NCI-H1105 (cell line): ENCODE measurements at regions not wholly inside any gene's neighbourhood (a gene's known extent, or its start where the extent isn't known, plus 50 kb on each side); places are given as distances from the start of the nearest gene placed in this dataset.
"Not testable (repeated sequence)": the region's sequence is repeated elsewhere in the genome, so short reads cannot be mapped to it uniquely, and the experiment has no call there.

Experiments
- DNase-seq: peaks from one replicate; lab custom pipeline; 2025; lab: John Stamatoyannopoulos, UW

GRCh38 chr15:57881361-57881760 lies 174.8 kb downstream of the POLR2M start:
- DNase-seq, result no peak

GRCh38 chr15:57881972-57882371 lies 175.5 kb downstream of the POLR2M start:
- DNase-seq, result no peak

- DNase-seq, result no peak
Observed at GRCh38 chr15:57883701-57884100, 177.2 kb downstream of the POLR2M start.

GRCh38 chr15:57884936-57885335 lies 178.4 kb downstream of the POLR2M start:
- DNase-seq, result no peak

- no peak for DNase-seq
Observed at GRCh38 chr15:57885435-57885834, 178.9 kb downstream of the POLR2M start.

- no peak for DNase-seq
Observed at GRCh38 chr15:57887825-57888224, 177.7 kb downstream of the ALDH1A2 start.

GRCh38 chr15:57890351-57890750 lies 175.2 kb downstream of the ALDH1A2 start:
- no peak for DNase-seq

GRCh38 chr15:57890878-57891277 lies 174.6 kb downstream of the ALDH1A2 start:
- no peak for DNase-seq

GRCh38 chr15:57892181-57892580 lies 173.3 kb downstream of the ALDH1A2 start:
- no peak for DNase-seq

GRCh38 chr15:57893040-57893439 lies 172.5 kb downstream of the ALDH1A2 start:
- DNase-seq, result no peak

GRCh38 chr15:57895291-57895690 lies 170.2 kb downstream of the ALDH1A2 start:
- no peak for DNase-seq

GRCh38 chr15:57896114-57896513 lies 169.4 kb downstream of the ALDH1A2 start:
- no peak for DNase-seq

GRCh38 chr15:57896899-57897298 lies 168.6 kb downstream of the ALDH1A2 start:
- not testable (repeated sequence) for DNase-seq

- no peak for DNase-seq
Observed at GRCh38 chr15:57897870-57898269, 167.6 kb downstream of the ALDH1A2 start.

- DNase-seq, result no peak
Observed at GRCh38 chr15:57902155-57902554, 163.4 kb downstream of the ALDH1A2 start.
